BJ (cell line): ENCODE measurements at regions not wholly inside any gene's neighbourhood (a gene's known extent, or its start where the extent isn't known, plus 50 kb on each side); places are given as distances from the start of the nearest gene placed in this dataset.

Experiments used
- CTCF ChIA-PET: fragments of 350-600 bp; formaldehyde crosslinking; extraction: SDS; loops from one replicate; lab custom pipeline; 2021; ENCODE audit warnings: antibody characterized with exemption, inconsistent platforms; lab: Yijun Ruan, JAX
- POLR2A ChIA-PET: fragments of 300-600 bp; sonication (Branson Sonifier 250); formaldehyde crosslinking; extraction: SDS; loops from one replicate; lab custom pipeline; 2021; ENCODE audit warnings: antibody characterized with exemption; lab: Charles Lee
- DNase-seq: peaks from one replicate; pipeline ENCODE4 v3.0.0-alpha.2; 2011; ENCODE audit warnings: low read depth
- H3K27me3 ChIP-seq: 2 replicates; pipeline ENCODE4 v1.6.0; 2011; ENCODE audit warnings: low read length; ENCODE audit not compliant: control insufficient read depth, insufficient read depth
- H3K36me3 ChIP-seq: 2 replicates; pipeline ENCODE4 v1.5.1; 2011; ENCODE audit warnings: low read length; ENCODE audit not compliant: control insufficient read depth, insufficient read depth
- H3K4me3 ChIP-seq: 2 replicates; pipeline ENCODE4 v1.5.1; 2011; ENCODE audit warnings: low read depth, mild to moderate bottlenecking, control low read depth, low read length
- CTCF ChIP-seq: IDR thresholded peaks from 2 replicates; pipeline ENCODE4 v1.5.1; 2011; ENCODE audit warnings: low read depth, mild to moderate bottlenecking, control low read depth, inconsistent platforms, low read length, moderate library complexity; ENCODE audit not compliant: insufficient read depth

GRCh38 chr22:22418163-22418549, 90.4 kb downstream of the ZNF280B start:
- no peak for TF ChIP-seq CTCF
- peaks cover 3% of the 10 kb centered on the region for H3K27me3 ChIP-seq
- no peak overlapping the region for H3K4me3 ChIP-seq
- no peak for DNase-seq
- H3K36me3 ChIP-seq, result no peaks in the 10 kb centered on the region
- CTCF ChIA-PET, result interaction anchor here (0.8 kb wide), 1 partner anchor 12 kb away, joined by 3 read pairs; no protein-coding TSS in a partner anchor
- POLR2A ChIA-PET, result no interaction called here

- no peak for TF ChIP-seq CTCF
- POLR2A ChIA-PET, result no interaction called here
- CTCF ChIA-PET, result interaction anchor here (0.8 to 4.5 kb wide), 2 partner anchors 11 to 13 kb away, joined by 3 to 35 read pairs; no protein-coding TSS in a partner anchor
- no peak overlapping the region for H3K4me3 ChIP-seq
- DNase-seq, result no peak
- peaks cover 3% of the 10 kb centered on the region for H3K27me3 ChIP-seq
- H3K36me3 ChIP-seq, result no peaks in the 10 kb centered on the region
Observed at GRCh38 chr22:22418957-22419356, 89.6 kb downstream of the ZNF280B start.

- CTCF ChIA-PET, result interaction anchor here (4.5 kb wide), 1 partner anchor 11 kb away, joined by 35 read pairs; no protein-coding TSS in a partner anchor
Observed at GRCh38 chr22:22420580-22420979, 88.0 kb downstream of the ZNF280B start.

GRCh38 chr22:22421392-22421791, 87.2 kb downstream of the ZNF280B start:
- no peaks in the 10 kb centered on the region for H3K36me3 ChIP-seq
- CTCF ChIA-PET, result interaction anchor here (1.8 to 4.5 kb wide), 3 partner anchors 8 to 29 kb away, joined by 9 to 35 read pairs (median 11); no protein-coding TSS in a partner anchor
- no peak for DNase-seq
- no peak for TF ChIP-seq CTCF
- POLR2A ChIA-PET, result no interaction called here
- H3K27me3 ChIP-seq, result no peaks in the 10 kb centered on the region; the same call in 1 of the 2 replicates
- no peak overlapping the region for H3K4me3 ChIP-seq

More at GRCh38 chr22:22420580-22420979, 88.0 kb downstream of the ZNF280B start:
- DNase-seq, result no peak
- no peak for TF ChIP-seq CTCF
- POLR2A ChIA-PET, result no interaction called here
- Histone ChIP-seq H3K4me3 (no peak overlapping the region), H3K36me3 (no peaks in the 10 kb centered on the region), H3K27me3 (no peaks in the 10 kb centered on the region; the same call in 1 of the 2 replicates)

- Histone ChIP-seq H3K27me3 (no peaks in the 10 kb centered on the region; the same call in 1 of the 2 replicates), H3K4me3 (no peak overlapping the region), H3K36me3 (no peaks in the 10 kb centered on the region)
- DNase-seq, result no peak
- POLR2A ChIA-PET, result no interaction called here
- CTCF ChIA-PET, result interaction anchor here (0.6 to 4.5 kb wide), 12 partner anchors 9 to 313 kb away, joined by 3 to 35 read pairs (median 4); no protein-coding TSS in a partner anchor
- peak; percentile 86 for TF ChIP-seq CTCF
Observed at GRCh38 chr22:22422629-22423112, 85.9 kb downstream of the ZNF280B start.
